Body of pancreas (tissue), 4 donors: ENCODE measurements at regions not wholly inside any gene's neighbourhood (a gene's known extent, or its start where the extent isn't known, plus 50 kb on each side); places are given as distances from the start of the nearest gene placed in this dataset.

Experiments
- CTCF ChIP-seq, 7 experiments: fragments of 450-650 bp in 4 of 7; fragments of 200-600 bp in 3 of 7; sonication (generic) in 3 of 7; IDR thresholded peaks; one replicate each; pipeline ENCODE4 v1.5.1; 2016 to 2019; ENCODE audit warnings: antibody characterized with exemption in 7 of 7
- POLR2A ChIP-seq, 3 donors: fragments of 450-650 bp; IDR thresholded peaks; one replicate each; pipeline ENCODE4 v1.6.1; 2016; ENCODE audit warnings: antibody characterized with exemption in 3 of 3, mild to moderate bottlenecking in 2 of 3

GRCh38 chr4:130403221-130403620, 1307.3 kb downstream of the C4orf33 start:
- TF ChIP-seq POLR2A (IDR thresholded peaks at IDR 0.05), result no peak
- TF ChIP-seq CTCF (IDR thresholded peaks at IDR 0.05), result no peak
